ENCODE measurements at regions not wholly inside any gene's neighbourhood (a gene's known extent, or its start where the extent isn't known, plus 50 kb on each side); places are given as distances from the start of the nearest gene placed in this dataset.

DNA sequence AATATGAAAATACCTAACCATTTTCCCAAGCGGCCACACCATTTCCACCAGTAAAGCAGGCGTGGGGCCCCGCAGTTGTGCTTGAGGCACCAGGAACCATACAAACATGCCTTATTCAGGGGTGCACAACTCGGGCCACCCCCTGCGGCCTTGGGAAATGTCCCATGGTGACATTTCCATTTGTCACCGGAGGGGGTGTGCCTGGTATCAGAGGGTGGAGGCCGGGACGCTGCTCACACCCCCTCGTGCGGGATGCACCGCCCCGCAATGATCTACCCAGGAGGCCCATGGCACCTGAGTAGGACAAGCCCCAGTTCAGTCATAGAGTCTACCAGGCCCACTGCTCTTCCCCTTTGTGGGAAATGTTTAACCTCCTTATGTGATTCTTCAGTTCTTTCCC is 218.8 kb downstream of the TEX29 start:
- DNase-seq (ENCODE audit: low read depth) = no peak

DNA sequence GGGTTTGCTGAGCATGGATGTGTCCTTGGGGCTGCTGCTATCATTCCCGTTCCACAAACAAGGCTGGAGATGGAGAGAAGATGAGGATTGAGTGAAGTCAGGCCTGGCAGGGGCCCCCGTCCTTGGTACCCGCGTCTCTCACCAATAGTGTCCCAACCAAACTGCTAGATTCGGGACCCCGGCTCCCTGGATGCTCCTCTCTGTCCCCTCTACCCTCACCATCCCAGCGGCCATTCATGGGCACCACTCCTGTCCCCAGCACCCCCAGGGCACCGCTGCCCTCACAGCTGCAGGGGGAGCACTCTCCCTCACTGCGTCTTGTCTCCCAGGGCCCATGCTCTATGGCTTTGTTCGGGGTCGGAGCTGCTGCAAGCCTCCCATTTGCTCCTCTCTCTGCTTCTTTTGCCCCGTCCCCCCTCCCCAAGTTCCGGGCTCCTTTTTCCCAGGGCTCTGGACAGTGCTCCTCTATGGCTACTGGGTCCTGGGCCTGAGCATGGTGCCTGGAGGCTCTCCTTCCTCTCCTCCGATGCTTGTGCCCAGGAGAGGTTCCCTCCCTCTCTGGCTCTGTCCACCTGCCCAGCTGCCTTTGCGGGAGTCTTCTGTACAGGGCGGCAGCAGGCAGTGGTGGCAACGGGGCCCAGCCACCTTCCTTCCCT is 219.5 kb downstream of the TEX29 start:
- no peak for DNase-seq (ENCODE audit: low read depth)

- no peak for DNase-seq (ENCODE audit: low read depth)
Measured at GRCh38 chr13:111540486-111540885, 220.0 kb downstream of the TEX29 start.

DNA sequence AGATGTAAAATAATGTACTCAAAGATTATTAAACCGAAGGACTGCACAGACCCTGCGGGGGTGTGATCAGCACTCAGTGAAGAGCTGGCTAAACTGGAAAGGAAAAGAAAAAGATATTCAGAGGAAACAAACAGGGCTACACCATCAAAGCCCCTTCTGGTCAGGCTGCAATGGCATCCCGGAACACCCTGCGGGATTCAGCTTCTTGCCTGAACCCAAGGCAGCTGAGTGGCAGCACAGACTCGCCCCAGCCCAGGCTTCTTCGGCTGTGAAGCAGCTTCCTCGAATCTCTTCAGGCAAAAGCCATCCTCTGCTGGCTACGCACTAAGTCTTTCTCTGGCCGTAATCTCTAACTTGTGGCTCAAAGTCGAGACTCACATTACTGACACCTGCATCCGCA is 220.9 kb downstream of the TEX29 start:
- DNase-seq (ENCODE audit: low read depth) = no peak

- DNase-seq (ENCODE audit: low read depth) = no peak
Measured at GRCh38 chr13:111541752-111542529, 221.5 kb downstream of the TEX29 start.

DNA sequence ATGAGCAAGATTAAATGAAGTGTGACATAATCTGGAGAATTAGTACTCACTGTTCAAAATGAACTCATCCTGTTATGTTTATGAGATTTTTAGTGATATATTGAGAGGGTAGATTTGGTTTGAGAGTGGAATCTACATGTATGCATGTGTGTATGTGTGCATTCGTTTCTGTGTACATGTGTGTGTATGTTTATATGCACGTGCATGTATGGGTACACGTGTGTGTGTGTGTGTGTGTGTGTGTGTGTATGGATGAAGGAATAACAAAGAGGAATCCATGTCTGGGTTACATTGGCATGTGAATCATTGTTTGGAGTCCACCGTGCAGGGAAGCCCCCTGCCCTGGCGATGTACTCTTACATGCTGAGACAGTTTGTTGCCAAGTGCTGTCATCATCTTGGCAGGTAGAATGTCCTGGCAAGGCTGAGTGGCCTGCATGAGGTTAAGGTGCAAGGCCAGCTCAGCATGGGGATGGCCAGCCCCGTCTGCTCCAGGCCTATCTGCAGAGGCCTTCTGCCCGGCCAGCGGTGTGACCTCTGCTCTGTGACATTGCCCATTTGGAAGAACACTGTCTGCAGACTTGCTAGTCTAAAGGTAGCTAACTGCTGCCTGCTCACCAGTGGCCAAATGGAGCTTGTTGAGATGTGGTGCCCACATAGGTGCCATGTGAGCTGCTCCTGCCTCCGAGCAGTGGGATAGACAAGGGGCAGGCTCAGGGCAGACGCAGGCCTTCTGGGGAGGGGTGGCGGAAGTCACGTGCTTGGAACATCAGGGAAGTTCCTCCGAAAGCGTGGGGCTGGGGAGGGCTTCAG is 222.3 kb downstream of the TEX29 start:
- DNase-seq (ENCODE audit: low read depth) = no peak

DNA sequence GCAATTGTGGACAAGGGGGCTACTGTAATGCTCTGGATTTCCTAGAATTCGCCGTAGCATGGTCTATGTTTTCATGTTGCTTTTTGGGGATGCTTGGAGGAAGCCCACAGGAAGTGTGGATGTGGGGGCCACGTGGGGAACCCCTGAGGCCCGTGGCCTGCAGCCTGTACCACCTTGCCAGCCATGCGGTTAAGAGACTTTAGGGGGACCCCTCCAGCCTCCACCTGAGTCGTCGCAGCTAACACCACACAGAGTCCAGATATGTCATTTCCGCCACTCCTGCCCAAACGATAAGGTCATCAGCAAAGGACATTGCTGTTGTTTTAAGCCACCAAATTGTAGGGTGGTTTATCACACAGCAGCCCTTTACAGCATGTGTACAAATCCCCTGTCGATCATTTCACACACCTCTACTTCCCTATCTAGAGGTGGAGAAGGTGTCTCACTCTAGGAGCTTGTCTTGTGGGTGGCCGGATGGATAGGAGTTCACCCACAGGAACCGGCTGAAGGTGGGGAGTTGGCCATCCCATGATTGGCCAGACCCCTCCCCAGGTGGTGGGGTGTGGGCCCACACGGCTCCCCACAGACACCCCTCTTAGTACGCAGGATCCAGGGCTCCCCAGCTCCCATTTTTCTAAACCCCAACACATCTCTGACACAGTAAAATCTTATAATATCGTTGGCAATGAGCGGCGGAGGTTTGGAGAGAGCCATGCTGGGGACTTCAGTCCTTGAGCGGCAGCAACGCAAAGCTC is 226.7 kb downstream of the TEX29 start:
- DNase-seq (ENCODE audit: low read depth) = no peak

DNA sequence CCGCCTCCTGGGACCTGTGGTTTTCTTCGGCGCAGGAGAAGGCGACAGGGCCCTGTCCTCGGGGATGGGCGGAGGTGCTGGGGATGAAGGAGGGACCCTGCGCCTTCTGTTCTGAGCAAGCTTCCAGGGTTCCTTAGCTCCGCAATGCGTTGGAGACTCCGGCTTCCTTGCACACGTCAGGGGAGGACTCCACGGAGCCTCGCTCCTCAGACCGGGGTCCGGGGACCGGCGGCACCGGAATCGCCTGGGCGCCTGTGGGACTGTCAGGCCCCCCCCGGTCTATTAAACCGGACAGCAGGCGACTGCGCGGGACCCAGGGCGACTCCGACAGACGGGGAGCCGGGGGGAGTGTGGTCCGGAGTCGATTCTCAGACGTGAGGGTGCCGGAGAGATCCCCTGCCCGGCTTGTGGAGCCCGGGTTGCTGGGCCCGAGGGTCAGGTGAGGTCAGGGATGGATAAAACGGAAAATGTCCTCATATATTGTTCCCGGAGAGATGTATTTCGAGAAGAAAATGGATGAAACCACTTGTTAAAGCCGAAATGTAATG is 227.4 kb downstream of the TEX29 start:
- DNase-seq (ENCODE audit: low read depth) = no peak

DNA sequence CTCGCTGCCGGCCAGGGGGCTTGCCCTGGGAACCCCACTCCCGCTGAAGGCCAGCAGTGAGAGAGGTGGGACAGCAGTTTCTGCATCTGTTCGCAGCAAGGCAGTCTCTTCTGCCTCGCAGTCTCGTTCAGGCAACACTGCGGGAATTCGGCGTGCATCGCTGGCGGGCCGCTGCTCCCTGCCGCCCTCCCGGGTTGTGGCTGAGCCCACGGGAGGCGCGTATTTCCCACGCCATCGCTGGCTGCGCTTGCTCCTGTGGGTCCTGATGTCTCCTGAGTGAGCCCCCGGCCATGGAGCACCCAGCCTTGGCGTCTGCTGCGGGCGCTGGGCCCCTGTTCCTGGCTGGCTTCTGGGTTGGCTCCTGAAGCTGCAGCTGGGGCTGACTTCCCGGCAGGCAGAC is 227.9 kb downstream of the TEX29 start:
- no peak for DNase-seq (ENCODE audit: low read depth)

- no peak for DNase-seq (ENCODE audit: low read depth)
Measured at GRCh38 chr13:111548805-111549204, 228.4 kb downstream of the TEX29 start.

- no peak for DNase-seq (ENCODE audit: low read depth)
Measured at GRCh38 chr13:111549464-111549863, 229.0 kb downstream of the TEX29 start.

DNA sequence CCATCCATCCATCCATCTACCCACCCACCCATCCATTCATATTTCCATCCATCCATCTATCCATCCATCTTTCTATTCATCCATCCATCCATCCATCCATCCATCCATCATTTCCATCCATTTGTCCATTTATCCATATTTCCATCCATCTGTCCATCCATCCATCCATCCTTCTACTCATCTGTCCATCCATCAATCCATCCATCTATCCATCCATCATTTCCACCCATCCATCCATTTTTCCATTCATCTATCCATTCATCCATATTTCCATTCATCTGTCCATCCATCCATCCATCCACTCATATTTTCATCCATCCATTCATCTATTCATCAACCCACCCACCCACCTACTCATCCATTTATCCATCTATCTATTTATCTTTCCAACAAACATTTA is 229.6 kb downstream of the TEX29 start:
- no peak for DNase-seq (ENCODE audit: low read depth)

- no peak for DNase-seq (ENCODE audit: low read depth)
Measured at GRCh38 chr13:111551204-111551820, 230.9 kb downstream of the TEX29 start.

DNA sequence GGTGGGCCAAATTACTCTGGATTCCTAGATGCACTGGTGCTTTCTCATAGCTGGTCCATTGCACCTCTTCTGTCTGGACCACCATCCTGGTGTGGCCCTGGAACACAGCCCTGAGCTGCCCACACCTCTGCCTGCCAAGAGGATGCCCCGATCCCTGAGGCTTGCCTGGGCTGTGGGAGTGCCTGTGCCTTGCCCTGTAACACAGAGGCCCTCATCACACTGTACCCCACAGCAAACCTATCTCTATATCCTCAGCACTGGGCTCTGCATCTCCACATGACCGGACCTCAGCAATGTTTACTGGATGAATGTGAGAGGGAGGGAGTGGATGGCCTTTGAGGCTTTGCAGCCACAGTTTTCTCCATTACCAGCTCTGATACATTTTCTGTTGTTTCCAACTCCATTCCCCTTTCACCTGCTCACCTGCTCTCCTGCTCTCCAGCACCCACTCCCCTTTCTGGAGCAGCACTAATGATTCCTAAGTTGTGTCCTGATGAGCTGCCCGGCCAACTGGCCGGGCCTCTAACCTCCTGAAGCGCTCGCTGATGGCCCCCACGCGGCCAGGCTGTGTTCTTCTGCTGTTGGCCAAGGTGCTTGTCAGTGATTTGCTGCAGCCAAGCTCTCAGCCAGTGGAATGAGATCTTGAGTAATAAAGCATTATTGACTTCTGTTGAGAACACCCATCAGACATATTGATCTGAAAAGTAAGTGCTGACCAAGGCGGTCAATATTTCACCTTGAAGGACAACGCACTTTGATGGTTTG is 232.6 kb downstream of the TEX29 start:
- DNase-seq (ENCODE audit: low read depth) = no peak

DNA sequence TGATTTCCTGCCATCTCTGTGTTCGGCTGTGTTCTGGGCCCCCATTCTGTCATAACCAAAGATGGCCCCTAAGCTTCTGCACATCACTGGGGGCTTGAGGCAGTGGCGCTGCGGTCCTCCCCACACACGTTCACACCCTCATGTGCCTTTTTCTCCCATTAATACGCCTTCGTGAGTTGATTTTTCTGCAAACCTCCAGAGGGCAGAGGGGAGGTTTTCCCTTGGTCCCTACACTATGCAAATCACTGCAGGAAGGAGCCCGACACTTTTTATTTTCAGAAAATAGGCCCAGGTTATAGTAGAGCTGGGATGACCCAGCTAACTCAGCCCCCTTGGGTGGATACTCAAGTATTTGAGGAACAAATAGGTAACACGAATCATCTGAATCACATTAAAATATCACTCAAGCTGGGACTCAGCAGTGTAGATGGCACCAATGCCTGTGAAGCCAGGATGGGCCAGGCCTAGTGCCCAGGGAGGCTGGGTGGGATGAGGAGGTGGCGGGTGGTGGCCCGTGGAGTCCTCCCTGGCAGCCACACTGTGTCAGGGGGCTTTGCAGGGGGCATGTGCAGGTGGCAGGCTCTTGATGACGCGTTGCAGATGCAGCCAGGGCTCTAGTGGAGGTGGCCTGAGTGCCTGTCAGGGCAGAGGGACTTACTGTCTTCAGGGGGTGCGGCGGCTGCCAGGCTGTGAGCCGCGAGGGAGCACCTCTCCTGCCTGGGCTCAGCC is 234.3 kb downstream of the TEX29 start:
- DNase-seq (ENCODE audit: low read depth) = no peak

GRCh38 chr13:111555268-111555808 is 234.9 kb downstream of the TEX29 start:
- DNase-seq (ENCODE audit: low read depth) = no peak

- no peak for DNase-seq (ENCODE audit: low read depth)
Measured at GRCh38 chr13:111555903-111556302, 235.5 kb downstream of the TEX29 start.

DNA sequence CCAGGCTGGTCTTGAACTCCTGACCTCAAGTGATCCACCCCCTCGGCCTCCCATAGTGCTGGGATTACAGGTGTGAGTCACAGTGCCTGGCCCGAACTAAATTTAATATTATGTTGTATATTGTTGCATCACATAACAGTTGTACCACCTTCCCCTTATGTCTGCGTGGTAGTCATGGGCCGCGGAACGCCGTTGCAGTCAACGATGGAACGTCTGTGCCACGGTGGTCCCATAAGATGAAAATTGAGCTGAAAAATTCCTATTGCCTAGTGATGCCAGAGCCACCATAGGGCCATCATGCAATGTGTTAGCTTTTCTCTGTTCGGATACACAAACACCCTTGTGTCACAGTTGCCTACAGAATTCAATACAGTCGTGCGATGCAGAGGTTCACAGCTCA is 236.1 kb downstream of the TEX29 start:
- no peak for DNase-seq (ENCODE audit: low read depth)

DNA sequence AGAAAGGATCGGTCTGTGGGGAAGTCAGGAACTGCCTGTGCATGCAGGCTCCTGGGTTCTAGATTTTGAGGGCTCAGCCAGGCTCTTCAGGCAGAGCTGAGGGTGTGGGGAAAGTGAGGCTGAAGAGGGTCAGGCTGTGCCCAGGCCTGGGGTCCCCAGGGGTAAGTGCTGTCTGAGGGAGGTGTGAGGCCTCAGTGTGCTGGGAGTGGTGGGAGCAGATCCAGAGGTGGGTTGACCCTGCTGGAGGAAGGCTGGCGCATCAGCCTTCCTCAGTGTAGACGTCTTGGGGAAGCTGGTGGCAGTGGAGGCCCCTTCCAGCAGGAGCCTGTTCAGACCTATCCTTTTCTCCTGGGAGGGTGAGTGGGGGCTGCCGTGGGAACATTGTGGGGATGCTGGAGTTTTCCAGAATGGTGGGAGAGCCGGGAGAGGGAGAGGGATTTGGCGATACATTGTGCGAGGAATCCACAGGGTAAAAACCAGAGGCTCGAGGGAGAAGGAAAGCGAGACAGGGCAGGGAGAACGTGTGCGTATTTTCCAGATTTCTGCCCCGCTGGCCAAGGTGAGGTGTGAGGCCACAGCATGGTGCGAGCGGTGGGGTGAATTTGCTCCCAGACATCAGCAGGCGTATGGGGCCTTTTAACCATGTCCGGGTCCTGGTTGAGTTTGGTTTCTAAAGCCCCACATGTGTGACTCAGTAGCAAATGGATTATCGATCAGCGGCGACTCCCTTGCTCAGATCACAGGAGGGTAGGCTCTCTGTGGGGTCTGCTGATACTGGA is 237.7 kb downstream of the TEX29 start:
- DNase-seq (ENCODE audit: low read depth) = no peak
